DMS153 treated with DMSO at 0.1 percent for 48 hours (cell line): ENCODE measurements at regions not wholly inside any gene's neighbourhood (a gene's known extent, or its start where the extent isn't known, plus 50 kb on each side); places are given as distances from the start of the nearest gene placed in this dataset.

Experiments used
- DNase-seq: peaks from one replicate; lab custom pipeline; 2025; ENCODE audit not compliant: unreplicated experiment; lab: John Stamatoyannopoulos, UW

GRCh38 chrX:4181782-4182407 lies 468.4 kb upstream of the PRKX start:
- no peak for DNase-seq

DNA sequence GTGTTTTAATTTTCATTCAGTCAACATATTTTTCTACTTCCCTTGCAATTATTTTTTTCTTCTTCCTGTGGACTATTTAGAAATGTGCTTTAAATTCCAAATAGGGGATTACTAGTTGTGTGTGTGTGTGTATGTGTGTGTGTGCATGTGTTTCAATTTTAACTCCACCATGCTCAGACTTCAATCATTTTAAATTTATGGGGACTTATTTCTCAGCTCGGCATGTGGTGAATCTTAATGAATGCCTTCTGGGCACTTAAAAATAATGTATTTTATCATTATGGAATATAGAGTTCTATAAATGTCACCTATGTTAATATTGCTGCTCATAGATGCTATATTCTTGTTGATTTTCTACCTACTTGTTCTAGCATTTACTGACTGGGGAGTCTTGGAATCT lies 465.6 kb upstream of the PRKX start:
- DNase-seq = no peak

DNA sequence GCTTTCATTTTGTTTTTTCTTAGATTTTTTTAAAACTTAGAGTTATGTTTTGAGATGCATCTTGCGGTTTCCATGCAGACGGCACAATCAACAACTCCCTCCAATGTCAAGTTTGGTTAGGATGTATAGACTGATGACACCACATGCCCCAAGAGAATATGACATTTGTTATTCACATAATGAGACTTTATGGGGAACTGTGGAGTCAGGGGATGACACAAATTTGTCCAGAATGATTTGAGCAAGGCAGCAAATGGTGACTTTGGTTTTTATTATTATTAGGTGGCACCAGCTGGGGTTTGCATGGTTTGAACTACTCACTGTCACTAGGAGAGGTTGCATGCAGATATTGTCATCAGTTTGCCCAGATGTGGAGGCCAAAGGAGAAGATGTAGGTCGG lies 461.8 kb upstream of the PRKX start:
- no peak for DNase-seq

DNA sequence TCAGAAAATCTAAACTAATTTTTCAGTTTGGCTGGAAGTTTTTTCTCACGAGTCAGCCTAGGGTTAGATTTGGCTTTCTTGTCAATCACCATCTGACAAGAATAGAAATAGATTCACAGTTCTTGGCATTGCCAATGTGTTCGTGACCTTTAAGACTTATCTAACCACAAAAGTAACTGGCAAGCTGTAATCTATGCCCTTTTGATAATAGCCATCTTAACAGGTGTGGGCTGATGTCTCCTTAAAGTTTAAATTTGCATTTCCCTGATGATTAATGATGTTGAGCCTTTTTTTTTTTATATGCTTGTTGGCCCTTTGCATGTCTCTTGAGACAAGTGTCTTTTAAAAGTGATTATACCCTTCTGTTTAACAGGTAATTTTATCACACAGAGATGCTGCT lies 460.3 kb upstream of the PRKX start:
- DNase-seq = no peak

GRCh38 chrX:4151798-4152197 lies 438.3 kb upstream of the PRKX start:
- no peak for DNase-seq

- DNase-seq = no peak
These were observed 436.8 kb upstream of the PRKX start for GRCh38 chrX:4150259-4150658.

GRCh38 chrX:4129626-4130025 lies 416.2 kb upstream of the PRKX start:
- no peak for DNase-seq

DNA sequence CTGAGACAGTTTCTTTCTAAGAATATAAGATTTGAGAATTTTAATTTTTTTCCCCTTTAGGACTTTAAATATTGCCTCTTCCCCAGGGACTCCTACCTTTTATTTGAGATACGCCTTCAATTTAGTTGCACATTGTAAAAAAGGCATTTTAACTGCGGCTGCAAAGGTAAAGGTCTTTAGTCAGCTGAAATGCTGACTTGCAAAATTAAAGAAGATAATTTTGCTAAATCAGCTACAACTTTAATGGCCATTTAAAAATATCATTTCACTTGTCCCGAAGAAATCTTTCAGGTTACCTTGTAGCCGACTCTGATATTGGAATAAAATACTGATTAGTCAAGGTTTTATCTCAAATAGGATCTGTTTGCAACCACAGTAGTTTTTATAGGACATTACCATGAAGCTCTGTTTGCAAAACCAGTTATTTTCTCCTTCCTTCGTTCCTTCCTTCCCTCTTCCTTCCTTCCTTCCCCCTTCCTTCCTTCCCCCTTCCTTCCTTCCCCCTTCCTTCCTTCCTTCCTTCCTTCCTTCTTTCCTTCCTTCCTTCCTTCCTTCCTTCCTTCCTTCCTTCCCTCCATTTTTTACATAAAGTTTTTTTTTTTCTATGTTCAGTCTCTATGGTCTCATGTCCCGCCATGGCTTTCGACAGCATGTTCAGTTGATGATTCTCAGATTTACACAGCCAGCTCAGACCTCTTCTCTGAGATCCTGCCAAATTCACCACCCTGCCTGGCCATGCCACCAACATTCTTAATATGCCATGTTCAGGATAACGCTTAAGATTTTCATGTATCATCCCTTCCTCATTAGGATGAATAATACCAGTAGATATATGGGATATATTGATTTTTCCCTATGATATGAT lies 405.4 kb upstream of the PRKX start:
- no peak for DNase-seq

- no peak for DNase-seq
These were observed 397.5 kb upstream of the PRKX start for GRCh38 chrX:4110964-4111363.

DNA sequence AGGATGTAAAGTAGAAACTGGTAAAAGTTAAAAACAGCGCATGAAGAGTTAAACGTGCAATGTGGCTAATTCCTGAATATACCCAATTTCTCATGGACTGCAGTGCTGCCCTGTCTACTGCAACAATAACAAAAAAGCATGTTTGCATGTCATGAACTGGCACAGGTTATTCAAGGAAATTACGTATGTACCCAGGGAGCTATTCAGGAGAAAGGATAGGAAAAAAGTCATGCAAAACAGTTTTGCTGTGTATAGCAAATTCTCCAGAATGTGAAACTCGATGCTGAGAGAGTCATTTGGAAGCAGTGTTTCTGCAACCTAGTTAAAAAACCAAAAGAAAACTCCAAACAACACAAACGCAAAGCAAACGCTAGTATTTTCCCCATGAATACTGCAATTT lies 381.5 kb upstream of the PRKX start:
- DNase-seq = no peak

- no peak for DNase-seq
These were observed 377.8 kb upstream of the PRKX start for GRCh38 chrX:4091046-4091760.

GRCh38 chrX:4059893-4060292 lies 346.4 kb upstream of the PRKX start:
- no peak for DNase-seq

DNA sequence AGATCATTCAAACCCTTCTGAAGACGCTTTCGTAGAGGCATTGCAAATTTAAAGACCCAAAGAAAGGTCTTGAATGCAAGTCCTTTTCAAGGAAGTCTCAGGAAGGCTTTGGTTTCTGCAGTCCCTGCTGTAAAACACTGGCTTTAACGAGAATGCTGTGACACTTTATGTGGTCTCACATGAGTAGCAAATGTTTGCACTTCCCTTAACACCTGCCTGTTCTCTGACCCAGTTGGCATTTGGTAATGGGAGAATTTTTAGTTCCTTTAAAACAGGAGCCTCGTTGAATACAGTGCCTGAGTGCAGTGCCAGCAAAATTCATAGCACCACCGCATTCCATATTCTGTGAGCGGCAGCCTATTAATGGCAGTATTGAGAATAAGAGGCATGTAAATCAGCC lies 330.5 kb upstream of the PRKX start:
- no peak for DNase-seq

DNA sequence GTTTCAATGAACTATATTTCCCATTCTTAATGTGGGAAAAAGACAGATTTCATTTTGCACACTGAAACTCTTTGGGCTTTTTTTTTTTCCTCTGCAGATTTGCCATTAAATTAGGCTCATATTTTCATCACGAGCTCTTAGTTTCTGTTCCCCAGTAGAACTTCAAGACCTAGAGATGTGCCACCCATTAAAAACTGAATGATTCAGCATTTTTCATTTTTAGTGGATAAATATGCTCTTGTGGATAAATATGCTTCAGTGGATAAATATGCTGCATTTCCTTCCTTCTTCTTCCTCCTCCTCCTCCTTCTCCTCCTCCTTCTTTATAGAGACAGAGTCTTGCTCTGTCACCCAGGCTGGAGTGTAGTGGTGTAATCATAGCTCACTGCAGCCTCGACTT lies 322.4 kb upstream of the PRKX start:
- DNase-seq = no peak

DNA sequence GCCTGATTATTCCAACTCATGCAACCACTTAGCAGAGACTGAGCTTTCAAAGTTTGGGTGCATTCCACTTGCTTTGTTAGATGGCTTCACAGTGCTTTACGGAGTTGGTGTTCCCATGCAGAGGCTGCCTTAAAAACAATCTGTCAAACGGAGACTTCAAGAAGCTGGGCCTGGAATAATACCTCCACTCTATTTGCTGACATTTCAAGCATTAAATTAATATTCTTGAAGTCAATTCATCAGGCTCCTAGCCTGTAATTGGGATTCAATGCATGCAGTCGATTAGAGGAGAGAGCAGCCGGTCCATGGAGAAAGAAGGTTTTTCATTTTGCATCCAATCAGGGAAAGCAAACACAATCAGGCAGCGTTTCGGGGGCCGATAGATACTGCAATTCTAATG lies 314.7 kb upstream of the PRKX start:
- no peak for DNase-seq

DNA sequence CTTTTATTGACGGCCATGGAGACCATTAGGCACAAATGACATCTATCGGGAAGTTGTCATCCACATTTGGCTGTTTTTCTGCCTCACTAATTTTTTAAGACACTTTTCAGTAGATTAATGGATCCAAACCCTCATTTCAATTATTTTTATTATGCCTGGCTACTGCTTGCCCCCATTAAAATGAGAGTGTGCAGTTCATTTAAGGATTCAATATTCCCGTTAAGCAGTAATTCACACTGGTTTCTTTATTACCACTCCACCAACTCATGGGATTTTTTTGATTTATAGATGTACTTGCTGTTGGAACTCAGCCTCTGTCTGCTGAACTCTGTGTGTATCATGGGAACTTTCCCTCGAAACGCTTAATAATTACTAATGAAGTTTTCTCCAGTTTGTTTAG lies 291.8 kb upstream of the PRKX start:
- no peak for DNase-seq

DNA sequence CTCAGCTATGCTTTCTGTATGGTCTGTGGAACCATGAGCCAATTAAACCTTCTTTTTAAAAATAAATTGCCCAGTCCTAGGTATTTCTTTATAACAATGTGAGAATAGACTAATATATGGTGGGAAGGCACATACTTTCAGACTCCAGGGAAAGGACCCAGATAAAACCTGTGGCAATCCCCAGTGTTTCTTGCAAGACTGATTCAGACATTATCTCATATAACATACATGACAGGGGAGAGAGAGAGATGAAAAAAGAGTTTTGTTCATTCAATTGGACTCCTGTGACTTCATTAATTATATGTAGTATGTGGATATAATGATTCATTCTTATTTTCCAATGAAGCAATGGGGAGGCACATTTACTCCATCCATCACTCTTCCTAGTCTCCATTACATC lies 291.4 kb upstream of the PRKX start:
- DNase-seq = no peak

DNA sequence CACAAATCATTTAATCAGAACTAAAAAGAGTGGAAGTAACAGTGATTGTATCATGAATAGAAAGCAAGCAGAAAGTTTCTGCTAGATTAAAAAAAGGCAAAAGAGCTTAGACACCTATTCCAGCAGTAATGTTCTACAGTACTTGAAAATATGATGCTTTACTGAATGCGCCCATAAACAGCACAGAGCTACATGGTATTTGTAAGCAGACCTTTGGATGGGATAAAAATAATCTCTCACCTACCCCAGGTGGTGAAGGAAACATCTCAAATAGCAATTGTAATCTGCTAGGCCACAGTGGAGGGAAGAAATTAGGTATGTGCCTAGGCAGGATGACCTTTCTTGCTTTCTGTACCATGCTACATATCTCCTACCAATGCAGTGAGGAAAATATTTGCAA lies 280.9 kb upstream of the PRKX start:
- no peak for DNase-seq

GRCh38 chrX:3990569-3990968 lies 277.1 kb upstream of the PRKX start:
- no peak for DNase-seq

DNA sequence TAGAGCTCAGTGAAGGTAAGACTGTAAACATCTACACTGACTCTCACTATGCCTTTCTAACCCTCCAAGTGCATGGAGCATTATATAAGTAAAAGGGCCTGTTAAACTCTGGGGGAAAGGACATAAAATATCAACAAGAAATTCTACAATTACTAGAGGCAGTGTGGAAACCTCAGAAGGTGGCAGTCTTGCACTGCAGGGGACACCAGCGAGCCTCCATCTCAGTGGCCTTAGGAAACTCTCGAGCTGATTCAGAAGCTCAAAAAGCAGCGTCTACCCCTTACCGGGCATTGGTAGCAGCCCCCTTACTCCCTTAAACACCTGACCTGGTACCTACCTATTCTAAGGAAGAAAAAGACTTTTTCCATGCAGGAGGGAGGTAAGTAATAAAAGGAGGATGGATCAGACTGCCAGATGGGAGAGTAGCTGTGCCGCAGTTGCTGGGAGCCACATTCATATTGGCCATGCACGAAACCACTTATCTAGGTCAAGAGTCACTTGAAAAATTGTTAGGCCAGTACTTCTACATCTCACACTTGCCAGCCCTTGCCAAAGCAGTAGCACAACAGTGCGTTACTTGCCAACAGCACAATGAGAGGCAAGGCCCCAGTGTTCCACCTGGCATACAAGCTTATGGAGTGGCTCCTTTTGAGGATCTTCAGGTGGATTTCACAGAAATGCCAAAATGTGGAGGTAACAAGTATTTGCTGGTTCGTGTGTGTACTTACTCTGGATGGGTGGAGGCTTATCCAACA lies 258.8 kb upstream of the PRKX start:
- DNase-seq = peak; percentile 17

DNA sequence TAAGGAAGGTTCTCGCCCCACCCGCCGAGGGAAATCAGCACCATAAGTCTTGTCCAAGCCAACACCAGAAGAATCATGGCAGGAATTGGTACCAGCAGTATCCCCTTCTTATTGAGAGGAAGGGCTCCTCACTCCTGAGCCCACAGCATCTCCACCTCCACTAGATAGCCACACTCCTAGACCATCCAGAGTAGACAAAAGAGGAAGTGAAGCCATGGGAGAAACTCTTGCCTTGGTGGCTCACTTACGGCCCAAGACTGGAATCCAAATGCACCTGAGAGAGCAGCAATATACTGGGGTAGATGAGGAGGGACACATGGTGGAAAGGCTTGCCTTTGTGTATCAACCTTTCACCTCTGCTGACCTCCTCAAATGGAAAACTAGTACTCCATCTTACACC lies 255.3 kb upstream of the PRKX start:
- no peak for DNase-seq
